ENCODE measurements at regions not wholly inside any gene's neighbourhood (a gene's known extent, or its start where the extent isn't known, plus 50 kb on each side); places are given as distances from the start of the nearest gene placed in this dataset.

GRCh38 chr15:47917881-47918280 is 200.6 kb downstream of the SEMA6D start:
- DNase-seq (ENCODE audit: low spot score) = no peak
- Histone ChIP-seq H3K36me3 (ENCODE audit: control insufficient read depth in 4 of 4, insufficient read depth in 3 of 4, low read depth in 1 of 4, low read length in 3 of 4) (no peaks in the 10 kb centered on the region), H3K9me3 (ENCODE audit: control insufficient read depth in 4 of 4, low read length in 3 of 4) (no peaks in the 10 kb centered on the region), H3K4me1 (ENCODE audit: control insufficient read depth in 4 of 4, insufficient read depth in 4 of 4, low read length in 3 of 4) (no peaks in the 10 kb centered on the region), H3K27me3 (ENCODE audit: control insufficient read depth in 4 of 4, insufficient read depth in 4 of 4, low read length in 3 of 4) (no peaks in the 10 kb centered on the region), H3K4me3 (ENCODE audit: low read depth in 1 of 3, low read length in 3 of 3) (no peak overlapping the region), H3K9ac (ENCODE audit: low read depth in 1 of 2, low read length in 2 of 2) (no peak overlapping the region), H3K27ac (ENCODE audit: low read depth in 1 of 2, low read length in 2 of 2) (no peak overlapping the region)
- 54% methylated on average over 1 of the region's 1 CpG for WGBS
- TF ChIP-seq JUND (IDR thresholded peaks at IDR 0.05) = no peak
- no peak for TF ChIP-seq REST (IDR thresholded peaks at IDR 0.05)
- no peak for TF ChIP-seq EGR1 (IDR thresholded peaks at IDR 0.05; ENCODE audit: low read depth in 2 of 2)
- no peak for TF ChIP-seq TAF1 (conservative IDR thresholded peaks at IDR 0.05)
- TF ChIP-seq FOXA2 (IDR thresholded peaks at IDR 0.05) = no peak
- TF ChIP-seq RAD21 (IDR thresholded peaks at IDR 0.05) = no peak
- TF ChIP-seq HNF4G (IDR thresholded peaks at IDR 0.05) = no peak

GRCh38 chr15:47918877-47919276 is 201.6 kb downstream of the SEMA6D start:
- H3K27me3 ChIP-seq (ENCODE audit: control insufficient read depth in 4 of 4, insufficient read depth in 4 of 4, low read length in 3 of 4) = peaks cover 0 to 3% (median 0%) of the 10 kb centered on the region in 4 donors
- H3K9me3 ChIP-seq (ENCODE audit: control insufficient read depth in 4 of 4, low read length in 3 of 4) = no peaks in the 10 kb centered on the region
- no peaks in the 10 kb centered on the region for H3K36me3 ChIP-seq (ENCODE audit: control insufficient read depth in 4 of 4, insufficient read depth in 3 of 4, low read depth in 1 of 4, low read length in 3 of 4)
- TF ChIP-seq TAF1 (conservative IDR thresholded peaks at IDR 0.05) (no peak), HNF4A (conservative IDR thresholded peaks at IDR 0.05) (no peak), RXRA (IDR thresholded peaks at IDR 0.05) (no peak), REST (IDR thresholded peaks at IDR 0.05) (no peak), ATF3 (IDR thresholded peaks at IDR 0.05) (no peak), CTCF (IDR thresholded peaks at IDR 0.05; ENCODE audit: low read depth, low read length, missing input control) (no peak), MAX (IDR thresholded peaks at IDR 0.05) (no peak), YY1 (IDR thresholded peaks at IDR 0.05) (no peak), NR2F2 (IDR thresholded peaks at IDR 0.05) (no peak), ZBTB33 (IDR thresholded peaks at IDR 0.05) (no peak), SP1 (IDR thresholded peaks at IDR 0.05) (no peak), FOXA1 (IDR thresholded peaks at IDR 0.05) (no peak), GABPA (IDR thresholded peaks at IDR 0.05 in 1 of 2, conservative IDR thresholded peaks at IDR 0.05 in 1 of 2) (no peak), FOXA2 (IDR thresholded peaks at IDR 0.05) (no peak), HNF4G (IDR thresholded peaks at IDR 0.05) (no peak), RAD21 (IDR thresholded peaks at IDR 0.05) (no peak), JUND (IDR thresholded peaks at IDR 0.05) (no peak), EGR1 (IDR thresholded peaks at IDR 0.05; ENCODE audit: low read depth in 2 of 2) (no peak)
- H3K27ac ChIP-seq (ENCODE audit: low read depth in 1 of 2, low read length in 2 of 2) = no peak overlapping the region
- WGBS = 82% methylated on average over 3 of the region's 3 CpGs
- DNase-seq (ENCODE audit: low spot score) = no peak
- H3K4me1 ChIP-seq (ENCODE audit: control insufficient read depth in 4 of 4, insufficient read depth in 4 of 4, low read length in 3 of 4) = no peaks in the 10 kb centered on the region
- no peak overlapping the region for H3K4me3 ChIP-seq (ENCODE audit: low read depth in 1 of 3, low read length in 3 of 3)
- H3K9ac ChIP-seq (ENCODE audit: low read depth in 1 of 2, low read length in 2 of 2) = no peak overlapping the region

All from liver (tissue), 8 donors.